ENCODE measurements at regions not wholly inside any gene's neighbourhood (a gene's known extent, or its start where the extent isn't known, plus 50 kb on each side); places are given as distances from the start of the nearest gene placed in this dataset.
"Not testable (repeated sequence)": the region's sequence is repeated elsewhere in the genome, so short reads cannot be mapped to it uniquely, and the experiment has no call there.

DNA sequence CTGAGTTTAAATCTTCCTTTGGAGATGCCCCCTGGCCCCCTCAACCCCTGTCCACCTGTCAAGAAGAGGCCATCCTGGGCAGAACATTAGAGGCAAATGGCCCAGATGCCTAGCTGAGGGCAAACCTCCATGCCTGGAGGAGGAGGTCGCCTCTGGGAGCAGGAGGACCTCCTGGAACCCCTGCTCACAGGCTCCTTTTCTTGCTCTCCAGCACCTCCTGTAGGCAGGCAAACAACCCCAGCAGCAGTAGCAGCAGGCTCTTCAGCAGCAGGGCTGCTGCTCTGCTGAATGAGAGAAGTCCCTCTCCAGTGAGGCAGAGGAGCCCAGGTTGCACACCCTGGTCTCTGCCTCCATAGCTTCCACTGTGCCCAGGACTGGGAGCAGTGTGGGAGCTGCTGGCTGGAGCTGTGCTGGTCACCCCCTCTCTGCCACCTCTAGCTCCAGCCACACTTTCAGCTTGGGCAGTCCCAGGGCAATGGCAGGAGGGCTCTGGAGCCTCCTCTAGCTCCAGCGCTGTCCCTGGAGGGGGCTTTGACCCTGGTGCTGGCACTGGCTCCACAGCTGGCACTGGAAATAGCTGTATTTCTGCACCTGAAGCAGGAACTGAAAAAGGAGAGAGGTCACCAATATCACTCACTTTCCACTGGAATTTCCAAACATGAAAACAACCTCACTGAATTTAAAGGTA, 1494.5 kb upstream of the TPTE start:
- DNase-seq: not testable (repeated sequence)

- DNase-seq: not testable (repeated sequence)
Observed at GRCh38 chr21:9027417-9027800, 1494.0 kb upstream of the TPTE start.

DNA sequence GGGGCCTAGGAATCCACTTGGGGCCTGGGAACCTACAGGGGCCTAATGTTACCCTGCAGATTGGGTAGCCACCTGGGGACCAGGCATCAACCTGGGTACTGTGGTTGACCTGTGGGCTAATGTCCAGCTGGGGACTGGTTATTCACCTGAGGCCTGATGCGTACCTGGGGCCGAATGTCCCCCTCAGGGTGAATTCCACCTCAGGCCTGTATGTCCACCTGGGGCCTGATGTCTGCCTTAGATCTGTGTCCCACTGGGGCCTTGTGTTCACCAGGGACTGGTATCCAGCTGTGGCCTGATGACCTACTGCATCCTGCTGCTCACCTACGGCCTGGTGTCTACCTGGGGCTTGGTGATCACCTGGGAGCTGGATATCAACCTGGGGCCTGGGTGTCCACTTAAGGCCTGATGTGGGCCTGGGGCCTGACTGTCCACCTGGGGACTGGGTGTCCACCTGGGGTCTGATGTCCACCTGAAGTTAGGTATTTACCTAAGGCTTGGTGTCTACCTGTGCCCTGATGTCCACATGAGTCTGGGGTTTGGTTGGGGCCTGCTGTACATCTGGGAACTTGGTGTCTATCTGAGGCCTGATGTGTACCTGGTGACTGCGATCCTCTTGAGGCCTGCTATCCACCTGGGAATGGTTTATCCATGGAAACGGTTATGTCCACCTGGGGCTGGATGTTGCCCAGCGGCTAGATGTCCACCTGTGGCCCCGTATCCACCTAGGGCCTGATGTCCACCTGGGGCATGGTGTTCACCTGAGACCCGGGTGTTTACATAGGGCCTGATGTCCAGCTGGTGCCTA, 1492.6 kb upstream of the TPTE start:
- not testable (repeated sequence) for DNase-seq

- DNase-seq: not testable (repeated sequence)
Observed at GRCh38 chr21:9030141-9030665, 1491.2 kb upstream of the TPTE start.

DNA sequence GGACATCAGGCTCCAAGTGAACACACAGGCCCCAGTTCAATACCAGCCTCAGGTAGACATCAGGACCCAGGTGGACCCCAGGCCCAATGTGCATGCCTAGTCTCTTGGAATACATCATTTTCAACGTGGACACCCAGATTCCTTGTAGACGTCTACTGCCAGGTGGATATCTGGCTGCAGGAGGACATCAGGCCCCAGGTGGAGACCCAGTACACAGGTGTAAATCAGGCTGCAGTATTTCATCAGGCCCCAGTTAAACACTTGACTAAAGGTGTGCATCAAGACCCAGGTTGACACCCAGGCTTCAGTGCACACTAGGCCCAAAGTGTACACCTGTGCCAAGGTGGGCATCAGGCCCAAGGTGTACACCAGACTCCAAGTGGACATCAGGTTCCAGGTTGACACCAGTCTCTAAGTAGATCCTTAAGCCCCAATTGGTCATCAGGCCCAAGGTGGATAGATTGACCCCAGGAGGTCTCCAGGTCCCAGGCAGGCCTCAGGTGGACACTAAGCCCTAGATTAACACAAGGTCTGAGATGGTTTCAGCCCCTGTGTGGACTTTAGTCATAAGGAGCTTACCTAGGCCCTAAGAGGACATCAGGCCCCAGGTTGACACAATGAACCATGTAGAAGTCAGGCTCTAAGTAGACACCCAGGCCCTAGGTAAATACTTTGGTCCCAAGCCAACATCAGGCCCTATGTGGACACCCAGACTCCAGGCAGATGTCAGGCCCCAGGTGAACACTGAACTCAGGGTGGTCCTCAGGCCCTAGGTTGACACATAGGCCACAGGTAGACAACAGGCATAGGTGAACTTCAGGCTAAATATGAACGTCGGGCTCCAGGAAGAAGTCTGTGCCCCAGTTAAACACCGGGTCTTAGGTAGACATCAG, 1489.7 kb upstream of the TPTE start:
- not testable (repeated sequence) for DNase-seq

DNA sequence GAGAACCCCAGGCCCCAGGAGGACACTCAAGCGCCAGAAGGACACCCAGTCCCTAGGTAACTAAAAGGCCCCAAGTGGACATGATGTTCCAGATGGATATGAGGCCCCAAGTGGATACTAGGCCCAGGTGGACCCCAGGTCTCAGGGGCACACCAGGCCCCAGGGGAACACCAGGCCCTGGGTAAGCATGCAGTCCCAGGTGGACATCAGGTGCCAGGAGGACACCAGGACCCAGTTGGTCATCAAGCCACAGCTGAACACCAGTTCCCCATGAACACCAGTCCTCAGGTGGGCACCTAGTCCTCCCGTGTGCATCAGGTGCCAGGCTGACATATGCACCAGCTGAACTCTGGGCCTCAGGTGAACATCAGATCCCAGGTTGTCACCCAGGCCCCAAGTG, 1488.8 kb upstream of the TPTE start:
- DNase-seq: not testable (repeated sequence)

DNA sequence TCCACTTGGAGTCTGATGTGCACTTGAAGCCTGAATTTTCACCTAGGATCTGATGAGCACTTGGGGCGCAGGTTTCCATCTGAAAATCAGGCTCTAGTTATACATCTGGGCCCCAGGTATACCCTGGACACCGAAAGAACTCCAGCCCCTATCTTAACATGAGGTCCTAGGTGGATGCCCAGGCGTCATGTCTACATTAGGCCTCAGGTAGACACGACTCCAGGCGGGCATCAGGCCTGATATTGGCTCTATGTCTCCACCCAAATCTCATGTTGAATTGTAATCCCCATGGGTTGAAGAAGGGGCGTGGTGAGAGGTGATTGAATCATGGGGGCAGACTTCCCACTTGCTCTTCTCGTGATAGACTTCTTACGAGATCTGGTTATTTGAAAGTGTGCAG, 1488.1 kb upstream of the TPTE start:
- DNase-seq: not testable (repeated sequence)

DNA sequence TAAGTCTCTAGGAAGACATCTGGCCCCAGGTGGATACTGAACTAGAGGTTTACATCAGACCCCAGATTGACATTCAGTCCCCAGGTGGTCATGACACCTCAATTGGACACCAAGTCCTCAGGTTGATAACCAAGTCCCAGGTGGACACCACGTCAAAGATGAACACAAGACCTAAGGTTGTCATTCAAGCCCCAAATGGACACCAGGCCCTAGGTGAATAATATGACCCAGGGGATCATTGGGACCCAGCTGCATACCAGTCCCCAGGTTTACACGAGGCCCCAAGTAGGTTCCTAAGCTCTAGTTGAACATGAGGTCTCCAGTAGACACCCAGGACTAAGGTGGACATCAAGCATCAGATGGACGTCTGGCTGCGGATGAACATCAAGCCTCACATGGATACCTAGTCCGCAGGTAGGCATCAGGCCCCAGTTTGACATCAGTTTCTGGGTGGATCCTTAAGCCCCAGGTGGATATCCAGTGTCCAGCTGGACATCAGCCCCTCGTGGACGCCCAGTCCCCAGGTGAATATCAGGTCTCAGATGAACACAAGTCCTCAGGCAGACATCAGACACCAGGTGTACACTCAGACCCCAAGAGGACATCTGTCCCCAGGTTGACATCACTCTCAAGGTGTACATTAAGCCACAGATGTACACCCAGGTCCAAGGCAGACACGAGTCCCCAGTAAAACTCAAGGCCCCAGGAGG, 1486.7 kb upstream of the TPTE start:
- not testable (repeated sequence) for DNase-seq

DNA sequence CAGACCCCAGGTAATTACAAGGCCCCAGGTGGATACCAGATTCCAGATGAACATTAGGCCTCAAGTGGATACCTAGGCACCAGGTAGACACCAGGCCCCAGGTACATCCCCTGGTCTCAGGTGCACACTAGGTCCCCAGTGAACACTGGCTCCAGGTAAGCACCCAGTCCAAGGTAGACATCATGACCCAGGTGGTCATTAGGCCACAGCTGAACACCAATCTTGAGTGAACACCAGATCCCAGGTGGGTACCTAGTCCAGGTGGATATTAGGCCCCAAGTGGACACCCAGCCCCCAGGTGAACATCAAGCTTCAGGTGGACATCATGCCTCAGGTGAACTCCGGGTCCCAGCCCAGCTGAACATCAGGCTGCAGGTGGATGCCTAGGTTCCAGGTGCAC, 1486.2 kb upstream of the TPTE start:
- not testable (repeated sequence) for DNase-seq

DNA sequence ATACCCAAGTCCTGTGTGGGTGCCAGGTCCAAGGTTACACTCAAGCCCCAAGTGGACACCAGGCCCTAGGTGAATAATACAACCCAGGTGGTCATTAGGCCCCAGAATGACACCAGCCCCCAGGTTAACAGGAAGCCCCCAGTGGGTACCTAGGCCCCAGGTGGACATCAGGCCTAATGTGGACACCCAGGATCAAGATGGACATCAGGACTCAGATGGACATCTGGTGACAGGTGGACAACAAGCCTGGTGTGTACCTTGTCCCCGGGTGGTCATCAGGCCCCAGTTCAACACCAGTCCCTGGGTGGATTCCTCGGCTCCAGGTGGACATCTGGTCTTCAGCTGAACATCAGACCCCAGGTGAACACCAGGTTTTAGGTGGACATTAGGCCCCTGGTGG, 1485.4 kb upstream of the TPTE start:
- not testable (repeated sequence) for DNase-seq

DNA sequence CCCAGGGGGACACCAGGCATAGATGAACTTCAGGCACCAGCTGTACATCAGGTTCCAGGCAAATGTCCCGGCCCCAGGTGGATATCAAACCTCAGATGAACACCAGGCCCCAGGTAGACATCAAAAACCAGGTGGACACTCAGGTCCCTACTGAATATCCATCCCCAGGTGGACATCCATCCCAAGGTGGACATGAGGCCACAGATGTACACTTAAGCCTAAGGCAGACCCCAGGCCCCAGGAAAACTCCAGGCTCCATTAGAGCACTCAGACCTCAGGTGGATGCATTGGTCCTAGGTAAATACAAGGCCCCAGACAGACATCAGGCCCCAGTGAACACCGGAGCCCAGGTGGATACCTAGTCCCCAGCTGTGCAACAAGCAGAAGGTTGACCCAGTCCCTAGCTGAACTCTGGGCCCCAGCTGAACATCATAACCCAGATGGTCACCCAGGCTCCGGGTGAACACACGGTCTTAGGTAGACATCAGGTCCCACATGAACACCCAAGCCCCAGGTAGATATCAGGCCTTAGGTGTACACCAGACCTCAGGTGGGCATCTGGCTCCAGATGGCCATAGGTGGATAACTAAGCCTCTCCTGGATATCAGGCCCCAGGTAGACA, 1484.3 kb upstream of the TPTE start:
- DNase-seq: not testable (repeated sequence)

DNA sequence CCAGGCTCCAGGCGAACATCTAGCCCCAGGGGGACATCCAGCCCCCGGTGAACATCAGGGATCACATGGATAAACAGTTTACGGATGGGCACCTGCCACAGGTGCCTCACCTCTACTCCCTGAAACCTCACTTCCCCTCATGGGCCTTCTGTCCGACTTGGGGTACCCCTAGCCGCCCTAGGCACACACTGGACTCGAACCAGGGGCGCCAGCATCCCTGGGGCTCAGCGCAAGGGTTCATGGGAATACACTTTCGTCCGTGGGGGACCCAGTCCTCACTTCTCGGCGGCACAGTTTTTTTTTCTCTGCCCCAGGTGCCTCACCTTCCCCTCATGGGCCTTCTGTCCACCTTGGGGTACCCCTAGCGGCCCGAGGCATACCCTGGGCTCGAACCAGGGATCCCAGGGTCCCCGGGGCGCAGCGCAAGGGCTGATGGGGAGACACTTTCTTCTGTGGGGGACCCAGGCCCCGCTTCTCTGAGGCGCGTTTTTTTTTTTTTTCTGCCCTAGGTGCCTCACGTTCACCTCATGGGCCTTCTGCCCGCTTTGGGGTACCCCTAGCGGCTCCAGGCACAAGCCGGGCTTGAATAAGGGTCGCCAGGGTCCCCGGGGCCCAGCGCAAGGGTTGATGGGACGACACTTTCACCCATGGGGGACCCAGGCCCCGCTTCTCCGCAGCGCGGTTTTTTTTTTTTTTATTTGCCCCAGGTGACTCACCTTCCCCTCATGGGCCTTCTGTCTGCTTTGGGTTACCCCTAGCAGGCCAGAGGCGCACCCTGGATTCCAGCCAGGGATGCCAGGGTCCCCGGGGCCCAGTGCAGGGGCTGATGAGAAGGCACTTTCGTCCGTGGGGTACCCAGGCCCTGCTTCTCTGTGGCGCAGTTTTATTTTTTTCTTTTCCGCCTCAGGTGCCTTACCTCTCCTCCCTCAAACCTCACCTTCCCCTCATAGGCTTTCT, 1483.5 kb upstream of the TPTE start:
- not testable (repeated sequence) for DNase-seq

GRCh38 chr21:9039520-9040365, 1481.6 kb upstream of the TPTE start:
- not testable (repeated sequence) for DNase-seq

- not testable (repeated sequence) for DNase-seq
Observed at GRCh38 chr21:9040406-9040805, 1481.0 kb upstream of the TPTE start.

DNA sequence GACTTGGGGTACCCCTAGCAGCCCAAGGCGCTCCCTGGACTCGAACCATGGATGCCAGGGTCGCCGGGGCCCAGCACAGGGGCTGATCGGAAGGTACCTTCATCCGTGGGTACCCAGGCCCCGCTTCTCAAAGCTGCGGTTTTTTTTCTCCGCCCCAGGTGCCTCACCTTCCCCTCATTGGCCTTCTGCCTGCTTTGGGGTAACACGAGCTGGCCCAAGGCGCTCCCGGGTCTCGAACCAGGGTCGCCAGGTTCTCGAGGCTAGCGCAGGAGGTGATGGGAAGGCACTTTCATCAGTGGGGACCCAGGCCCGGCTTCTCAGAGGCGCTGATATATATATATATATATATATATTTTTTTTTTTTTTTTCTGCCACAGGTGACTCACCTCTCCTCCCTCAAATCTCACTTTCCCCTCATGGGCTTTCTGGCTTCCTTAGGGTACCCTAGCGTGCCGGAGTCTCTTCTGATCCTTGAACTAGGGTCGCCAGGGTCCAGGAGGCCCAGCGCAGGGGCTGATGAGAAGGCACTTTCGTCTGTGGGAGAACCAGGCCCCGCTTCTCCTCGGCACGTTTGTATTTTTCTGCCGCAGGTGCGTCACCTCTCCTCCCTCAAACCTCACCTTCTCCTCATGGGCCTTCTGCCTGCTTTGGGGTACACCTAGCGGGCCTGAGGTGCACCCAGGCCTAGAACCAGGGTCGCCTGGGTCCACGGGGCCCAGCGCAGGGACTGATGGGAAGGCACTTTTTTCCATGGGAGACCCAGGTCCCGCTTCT, 1480.0 kb upstream of the TPTE start:
- not testable (repeated sequence) for DNase-seq

- not testable (repeated sequence) for DNase-seq
Observed at GRCh38 chr21:9043089-9043488, 1478.3 kb upstream of the TPTE start.

- not testable (repeated sequence) for DNase-seq
Observed at GRCh38 chr21:9046870-9047269, 1474.5 kb upstream of the TPTE start.

GRCh38 chr21:9067515-9067914, 1453.9 kb upstream of the TPTE start:
- DNase-seq: not testable (repeated sequence)

Data from inflammatory macrophage (primary cell).